HCT116 (cell line): ENCODE measurements at regions not wholly inside any gene's neighbourhood (a gene's known extent, or its start where the extent isn't known, plus 50 kb on each side); places are given as distances from the start of the nearest gene placed in this dataset.

Experiments
- CEBPB ChIP-seq: IDR thresholded peaks from 2 replicates; pipeline ENCODE4 v1.6.1; 2012; ENCODE audit warnings: low read depth
- CTCF ChIP-seq, 3 experiments: fragments of 200-600 bp in 1 of 3; sonication (generic) in 1 of 3; IDR thresholded peaks in 2 of 3; conservative IDR thresholded peaks in 1 of 3; 2 replicates each; pipeline ENCODE4 v1.5.1; 2012 to 2017; ENCODE audit warnings: low read depth in 2 of 3, low read length in 2 of 3, antibody characterized with exemption in 1 of 3, borderline replicate concordance in 1 of 3, control low read depth in 1 of 3, mild to moderate bottlenecking in 1 of 3, mixed read lengths in 1 of 3, mixed run types in 1 of 3, moderate library complexity in 1 of 3; ENCODE audit not compliant: insufficient read depth in 1 of 3
- ELF1 ChIP-seq: IDR thresholded peaks from 2 replicates; pipeline ENCODE4 v1.6.1; 2012; ENCODE audit warnings: low read depth, borderline replicate concordance
- EZH2 ChIP-seq: fragments of 200-600 bp; sonication (generic); IDR thresholded peaks from 2 replicates; pipeline ENCODE4 v1.6.1; 2017; ENCODE audit warnings: antibody characterized with exemption, mixed run types
- EZH2phosphoT487 ChIP-seq: fragments of 200-600 bp; IDR thresholded peaks from 2 replicates; pipeline ENCODE4 v1.6.1; 2018; ENCODE audit warnings: antibody characterized with exemption, borderline replicate concordance
- MAX ChIP-seq: IDR thresholded peaks from 2 replicates; pipeline ENCODE4 v1.6.1; 2012
- SIN3A ChIP-seq: IDR thresholded peaks from 2 replicates; pipeline ENCODE4 v1.6.1; 2012; ENCODE audit warnings: low read depth
- SRF ChIP-seq: IDR thresholded peaks from 2 replicates; pipeline ENCODE4 v1.6.1; 2012; ENCODE audit warnings: low read depth
- TCF7L2 ChIP-seq: IDR thresholded peaks from 2 replicates; pipeline ENCODE4 v1.7.0; 2011; ENCODE audit warnings: borderline replicate concordance, inconsistent platforms; ENCODE audit not compliant: insufficient read depth, insufficient read length; ENCODE audit errors: extremely low read depth
- ZBTB33 ChIP-seq: IDR thresholded peaks from 2 replicates; pipeline ENCODE4 v1.6.1; 2011; ENCODE audit warnings: mild to moderate bottlenecking, low read length, moderate library complexity; ENCODE audit not compliant: insufficient replicate concordance; ENCODE audit errors: extremely low read depth

- no peak for TF ChIP-seq TCF7L2
- no peak for TF ChIP-seq SIN3A
- no peak for TF ChIP-seq CTCF (IDR thresholded peaks at IDR 0.05 in 2 of 3, conservative IDR thresholded peaks at IDR 0.05 in 1 of 3; ENCODE audit: borderline replicate concordance in 1 of 3, insufficient read depth in 1 of 3, low read depth in 2 of 3, low read length in 2 of 3)
- TF ChIP-seq CEBPB: no peak
- TF ChIP-seq ELF1: no peak
- no peak for TF ChIP-seq ZBTB33
- TF ChIP-seq MAX: no peak
- no peak for TF ChIP-seq SRF
- TF ChIP-seq EZH2phosphoT487: no peak
- TF ChIP-seq EZH2: no peak
These were observed 1235.5 kb downstream of the ROBO2 start for GRCh38 chr3:78275420-78275852.
